Dendritic cell treated with granulocyte-macrophage colony-stimulating factor and Interleukin-4, amounts not matched to agents 40 ng/mL and 50 ng/mL, for 4 days (primary cell): ENCODE measurements at regions not wholly inside any gene's neighbourhood (a gene's known extent, or its start where the extent isn't known, plus 50 kb on each side); places are given as distances from the start of the nearest gene placed in this dataset.
"Not testable (repeated sequence)": the region's sequence is repeated elsewhere in the genome, so short reads cannot be mapped to it uniquely, and the experiment has no call there.

ENCODE experiments used
- H3K27ac Mint-ChIP-seq: one replicate; pipeline ENCODE4 v1.8.0; 2022; ENCODE audit warnings: mild to moderate bottlenecking, mixed read lengths
- H3K27me3 Mint-ChIP-seq: one replicate; pipeline ENCODE4 v1.8.0; 2022; ENCODE audit warnings: mild to moderate bottlenecking, mixed read lengths
- H3K36me3 Mint-ChIP-seq: one replicate; pipeline ENCODE4 v1.8.0; 2022; ENCODE audit warnings: low read depth, mixed read lengths
- H3K4me1 Mint-ChIP-seq: one replicate; pipeline ENCODE4 v1.8.0; 2022; ENCODE audit warnings: low read depth, mixed read lengths
- H3K4me3 Mint-ChIP-seq: one replicate; pipeline ENCODE4 v1.8.0; 2022; ENCODE audit warnings: mild to moderate bottlenecking, moderate library complexity, mixed read lengths
- H3K9me3 Mint-ChIP-seq: one replicate; pipeline ENCODE4 v1.8.0; 2022; ENCODE audit warnings: mixed read lengths
- intact Hi-C: fragments of 100-400 bp; cut with micrococcal nuclease; formaldehyde crosslinking; loops from one replicate; pipeline ENCODE4 v1.15.0; 2022

DNA sequence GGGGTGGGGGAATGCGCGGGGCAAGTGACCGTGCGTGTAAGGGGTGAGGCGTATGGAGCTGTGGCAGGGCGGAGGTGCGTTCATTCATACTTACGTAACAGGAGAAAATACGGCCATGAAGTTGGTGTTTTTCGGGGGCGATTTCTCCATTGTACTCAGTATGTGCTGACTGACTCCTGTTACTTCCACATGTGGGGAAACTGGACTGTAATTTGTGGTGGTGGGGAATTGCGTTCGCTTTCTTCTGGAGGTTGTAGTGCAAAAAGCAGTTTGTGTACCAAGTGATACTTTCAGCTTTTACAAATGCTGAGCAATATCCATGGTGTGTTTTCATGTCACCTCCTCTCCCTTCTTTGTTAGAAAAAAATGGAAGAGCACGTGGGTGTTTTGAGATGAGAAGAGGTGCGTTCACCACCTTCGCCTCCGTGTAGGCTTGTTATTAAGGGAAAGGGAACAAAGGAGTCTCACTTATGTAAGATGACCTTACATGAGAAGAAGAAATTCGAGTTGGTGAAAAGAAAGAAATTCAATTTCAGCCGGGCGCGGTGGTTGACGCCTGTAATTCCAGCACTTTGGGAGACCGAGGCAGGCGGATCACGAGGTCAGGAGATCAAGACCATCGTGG is 181.1 kb upstream of the NOTCH2NLA start:
- H3K9me3 Mint-ChIP-seq, H3K4me1 Mint-ChIP-seq, intact Hi-C loops, H3K27me3 Mint-ChIP-seq, H3K36me3 Mint-ChIP-seq: not testable (repeated sequence)
- Mint-ChIP-seq H3K27ac (peak overlapping the region; percentile 77), H3K4me3 (peak overlapping the region; percentile 50)

DNA sequence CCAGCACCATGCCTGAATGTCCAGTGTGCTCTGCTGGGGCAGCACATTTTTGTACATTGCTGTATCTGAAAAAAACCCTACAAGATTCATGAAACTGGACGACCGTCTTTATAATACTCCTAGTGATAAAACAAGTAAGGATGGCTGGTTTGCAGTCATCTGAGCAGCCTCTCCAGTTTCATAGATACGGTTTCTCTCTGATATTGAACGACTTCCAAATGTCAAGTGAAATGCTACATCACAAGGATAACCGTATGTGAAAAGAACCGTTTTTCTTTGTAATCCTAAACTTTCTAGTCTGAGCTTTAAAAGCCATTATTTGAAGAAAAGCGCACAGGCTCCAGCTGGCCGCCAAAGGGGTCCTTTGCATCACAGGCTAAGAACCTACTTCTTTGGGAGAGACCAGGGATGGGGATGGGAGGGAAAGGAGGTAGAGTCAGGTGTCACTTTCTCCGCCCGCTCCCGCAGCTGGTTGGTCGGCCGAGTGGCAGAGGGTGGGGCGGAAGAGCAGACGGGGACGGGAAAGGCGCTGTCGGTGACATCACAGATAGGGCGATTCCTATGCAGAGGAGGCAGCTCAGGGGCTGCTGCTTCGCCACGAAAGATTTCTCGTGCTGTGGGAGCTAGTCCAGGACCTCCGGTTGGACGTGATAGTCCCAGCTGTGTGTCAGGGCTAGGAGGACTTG is 180.4 kb upstream of the NOTCH2NLA start:
- H3K36me3 Mint-ChIP-seq, H3K27me3 Mint-ChIP-seq, H3K4me3 Mint-ChIP-seq, intact Hi-C loops, H3K9me3 Mint-ChIP-seq, H3K4me1 Mint-ChIP-seq: not testable (repeated sequence)
- peak overlapping the region; percentile 77 for H3K27ac Mint-ChIP-seq

DNA sequence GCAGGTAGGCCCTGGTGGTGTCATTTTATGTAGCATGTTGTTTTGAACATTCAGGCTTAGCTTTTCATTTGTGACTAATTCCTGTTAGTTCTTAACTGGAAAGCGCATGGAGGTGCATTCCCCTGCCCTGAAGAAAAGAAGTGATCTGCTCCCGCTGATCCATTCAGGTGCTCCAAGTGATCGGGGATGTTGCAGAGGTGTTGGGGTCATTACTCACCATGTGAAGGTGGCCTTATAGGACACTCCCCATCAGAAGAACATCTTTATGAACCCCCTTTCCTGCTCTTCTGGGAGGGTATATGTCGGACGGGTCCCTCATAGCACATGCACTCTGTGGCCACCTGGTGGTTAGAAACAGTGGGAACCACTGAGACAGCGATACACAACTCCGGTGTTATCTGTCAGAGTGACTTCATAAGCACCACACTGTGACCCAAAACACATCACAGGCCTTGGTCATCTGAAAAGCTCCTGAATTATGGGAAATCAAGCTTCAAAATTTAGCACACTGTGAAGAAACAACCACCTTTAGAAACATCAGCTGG is 172.5 kb upstream of the NOTCH2NLA start:
- H3K27ac Mint-ChIP-seq, H3K4me3 Mint-ChIP-seq, H3K4me1 Mint-ChIP-seq, H3K27me3 Mint-ChIP-seq, intact Hi-C loops, H3K9me3 Mint-ChIP-seq, H3K36me3 Mint-ChIP-seq: not testable (repeated sequence)

DNA sequence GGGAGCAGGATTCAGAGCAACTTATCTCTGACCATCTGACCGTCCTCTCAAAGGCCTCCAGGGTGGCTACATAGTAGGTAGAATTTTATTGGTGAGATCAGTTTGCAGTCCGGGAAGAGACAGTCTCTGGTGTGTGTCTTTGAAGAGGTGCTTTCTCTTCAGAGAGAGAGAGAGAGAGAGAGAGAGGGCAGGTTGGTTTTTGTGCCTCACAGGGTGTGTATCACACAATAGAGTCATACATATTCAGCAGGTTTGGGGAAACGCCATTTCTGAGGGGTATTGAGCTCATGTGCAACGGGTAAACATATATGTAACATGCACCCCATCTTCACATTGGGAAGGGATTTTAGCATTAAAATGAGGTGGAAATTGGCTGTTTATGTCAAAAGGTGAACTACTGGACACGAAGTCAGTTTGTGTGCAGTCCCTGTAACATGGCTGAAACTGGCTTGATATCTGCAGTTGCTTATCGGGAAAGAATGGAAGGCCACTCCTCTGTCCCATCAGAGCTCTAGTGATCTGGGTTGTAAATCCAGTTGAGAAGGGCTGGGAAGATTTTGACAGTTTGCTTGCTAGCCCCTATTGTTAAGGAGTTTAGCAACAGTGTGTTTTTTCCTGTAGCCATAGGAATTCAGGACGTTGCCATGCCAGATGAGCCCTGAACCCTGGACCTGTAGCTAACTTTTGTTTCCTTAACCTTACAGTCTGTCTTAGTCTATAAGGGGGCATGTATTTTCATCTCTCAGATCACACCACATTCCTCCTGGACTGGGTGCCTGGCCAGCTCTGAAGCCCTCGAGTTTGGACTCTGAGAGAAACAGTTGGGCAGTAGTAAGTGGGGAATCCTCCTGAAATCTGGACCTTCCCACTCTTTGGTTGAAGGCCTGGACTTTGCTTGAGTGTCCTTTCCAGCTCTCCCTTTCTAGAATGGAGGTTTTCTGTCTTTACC is 171.6 kb upstream of the NOTCH2NLA start:
- intact Hi-C loops, H3K27ac Mint-ChIP-seq: not testable (repeated sequence)

DNA sequence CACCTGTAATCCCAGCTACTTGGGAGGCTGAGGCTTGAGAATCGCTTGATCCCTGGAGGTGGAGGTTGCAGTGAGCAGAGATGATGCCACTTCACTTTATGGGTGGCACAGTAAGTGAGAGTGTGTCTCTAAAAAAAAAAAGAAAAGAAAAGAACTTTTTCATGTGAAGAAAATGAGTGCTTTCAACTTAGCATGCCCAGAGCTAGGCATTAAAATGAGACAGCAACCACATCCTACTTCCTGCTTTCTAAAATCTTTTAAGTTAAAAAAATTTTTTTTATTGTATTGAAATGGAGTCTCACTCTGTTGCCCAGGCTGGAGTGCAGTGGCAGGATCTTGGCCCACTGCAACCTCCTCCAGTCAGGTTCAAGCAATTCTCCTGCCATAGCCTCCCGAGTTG is 170.4 kb upstream of the NOTCH2NLA start:
- H3K27me3 Mint-ChIP-seq, intact Hi-C loops, H3K27ac Mint-ChIP-seq, H3K9me3 Mint-ChIP-seq, H3K4me3 Mint-ChIP-seq, H3K4me1 Mint-ChIP-seq, H3K36me3 Mint-ChIP-seq: not testable (repeated sequence)

More for the DNA sequence above, 171.6 kb upstream of the NOTCH2NLA start:
- not testable (repeated sequence) for H3K4me3 Mint-ChIP-seq, H3K4me1 Mint-ChIP-seq, H3K36me3 Mint-ChIP-seq, H3K9me3 Mint-ChIP-seq, H3K27me3 Mint-ChIP-seq

DNA sequence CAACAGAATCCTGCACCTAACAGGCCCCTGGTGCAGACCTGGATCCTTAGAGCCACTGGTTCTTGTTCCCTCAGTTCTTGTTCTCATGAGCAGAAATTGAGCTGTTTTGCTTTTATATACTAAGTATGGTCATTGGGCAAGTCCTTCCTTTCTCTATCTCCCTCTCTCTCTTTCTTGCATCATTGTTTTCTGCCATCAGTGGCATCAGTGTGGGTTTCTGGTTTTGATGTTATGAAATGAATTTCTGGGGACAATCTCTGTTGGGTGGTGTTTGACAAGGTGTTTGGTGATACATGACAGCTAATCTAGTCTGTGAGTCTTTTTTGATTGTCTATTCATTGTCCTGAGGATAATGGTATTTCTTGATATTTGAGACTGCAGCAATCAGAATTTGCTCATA is 168.0 kb upstream of the NOTCH2NLA start:
- H3K4me1 Mint-ChIP-seq, intact Hi-C loops, H3K4me3 Mint-ChIP-seq, H3K9me3 Mint-ChIP-seq, H3K27ac Mint-ChIP-seq, H3K36me3 Mint-ChIP-seq, H3K27me3 Mint-ChIP-seq: not testable (repeated sequence)

DNA sequence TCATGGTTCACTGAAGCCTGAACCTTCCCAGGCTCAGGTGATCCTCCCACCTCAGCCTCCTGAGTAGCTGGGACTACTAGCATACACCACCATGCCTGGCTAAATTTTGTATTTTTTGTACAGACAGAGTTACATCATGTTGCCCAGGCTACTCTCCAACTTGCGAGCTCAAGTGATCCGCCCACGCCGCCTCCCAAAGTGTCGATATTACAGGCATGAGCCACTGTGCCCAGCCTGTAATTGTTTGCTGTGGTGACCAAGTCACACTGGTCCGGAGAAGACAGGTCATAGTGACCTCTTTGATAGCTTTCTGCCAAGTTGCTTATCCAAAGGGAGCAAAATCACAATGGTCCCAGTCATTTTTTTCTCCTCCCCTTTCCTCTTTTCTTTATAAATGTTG is 167.4 kb upstream of the NOTCH2NLA start:
- intact Hi-C loops, H3K9me3 Mint-ChIP-seq, H3K4me3 Mint-ChIP-seq, H3K27ac Mint-ChIP-seq, H3K36me3 Mint-ChIP-seq, H3K4me1 Mint-ChIP-seq, H3K27me3 Mint-ChIP-seq: not testable (repeated sequence)

DNA sequence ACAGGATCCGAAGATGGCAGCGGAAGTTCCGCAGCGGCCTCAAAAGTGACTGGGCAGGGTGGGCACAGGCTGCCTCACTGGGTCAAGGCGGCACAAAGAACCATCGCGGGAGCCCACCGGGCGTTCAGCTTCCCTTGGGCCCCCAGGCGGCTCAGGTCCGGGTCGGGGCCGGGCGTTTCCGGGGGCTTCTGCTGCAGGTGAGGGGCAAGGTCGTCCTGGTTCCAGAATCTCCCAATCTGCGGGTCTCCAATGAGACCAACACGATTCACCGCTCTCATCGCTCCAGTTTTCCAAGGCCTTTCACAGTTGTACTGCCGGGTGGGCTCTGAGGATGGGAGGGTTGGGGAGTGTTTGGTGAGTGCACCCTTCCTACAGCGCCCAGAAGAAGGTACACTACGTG is 165.0 kb upstream of the NOTCH2NLA start:
- H3K27ac Mint-ChIP-seq, H3K27me3 Mint-ChIP-seq, intact Hi-C loops, H3K9me3 Mint-ChIP-seq, H3K4me1 Mint-ChIP-seq, H3K36me3 Mint-ChIP-seq: not testable (repeated sequence)
- peak overlapping the region; percentile 50 for H3K4me3 Mint-ChIP-seq

DNA sequence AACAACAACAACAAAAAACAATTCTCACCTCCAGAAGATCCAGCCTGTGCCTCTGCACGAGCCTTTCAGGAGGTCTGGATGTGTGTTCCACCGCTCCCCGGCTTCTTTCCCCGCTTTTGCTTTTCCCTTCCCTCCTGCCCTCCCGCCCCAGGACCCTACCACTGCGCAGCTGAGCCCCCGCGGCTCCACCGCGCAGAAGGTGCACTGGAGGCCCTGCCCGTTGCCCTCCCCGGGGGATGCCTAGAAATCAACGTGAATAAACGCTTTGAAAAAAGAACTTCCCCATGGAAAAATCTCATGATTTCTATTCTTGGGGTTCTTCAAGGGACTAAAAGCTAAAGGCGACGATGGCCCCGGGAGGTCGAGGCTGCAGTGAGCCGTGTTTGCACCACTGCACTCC is 164.3 kb upstream of the NOTCH2NLA start:
- H3K4me3 Mint-ChIP-seq, H3K9me3 Mint-ChIP-seq, H3K27ac Mint-ChIP-seq: not testable (repeated sequence)

DNA sequence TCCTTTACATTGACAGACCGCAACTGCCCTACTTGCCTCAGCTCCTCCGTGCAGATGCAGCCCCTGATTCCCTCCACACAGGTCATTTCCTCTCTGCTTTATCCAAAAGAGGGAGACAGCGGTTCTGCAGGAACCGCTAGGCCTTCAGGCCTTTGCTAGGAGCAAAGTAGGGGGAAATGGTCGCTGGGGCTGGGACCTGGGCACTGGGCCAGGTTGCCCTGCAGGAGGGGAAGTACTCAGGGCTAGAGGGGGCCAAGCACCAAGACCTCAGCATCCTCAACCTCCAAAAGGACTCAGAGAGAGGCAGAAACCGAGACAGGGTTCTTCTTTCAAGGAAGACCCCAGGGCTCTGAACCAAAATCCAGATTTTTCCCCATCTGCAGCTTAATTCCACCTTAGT is 160.4 kb upstream of the NOTCH2NLA start:
- H3K9me3 Mint-ChIP-seq, intact Hi-C loops, H3K27ac Mint-ChIP-seq, H3K27me3 Mint-ChIP-seq, H3K36me3 Mint-ChIP-seq, H3K4me3 Mint-ChIP-seq: not testable (repeated sequence)
- peaks cover 17% of the 10 kb centered on the region for H3K4me1 Mint-ChIP-seq

More for the DNA sequence above, 164.3 kb upstream of the NOTCH2NLA start:
- H3K27me3 Mint-ChIP-seq, intact Hi-C loops, H3K4me1 Mint-ChIP-seq, H3K36me3 Mint-ChIP-seq: not testable (repeated sequence)

DNA sequence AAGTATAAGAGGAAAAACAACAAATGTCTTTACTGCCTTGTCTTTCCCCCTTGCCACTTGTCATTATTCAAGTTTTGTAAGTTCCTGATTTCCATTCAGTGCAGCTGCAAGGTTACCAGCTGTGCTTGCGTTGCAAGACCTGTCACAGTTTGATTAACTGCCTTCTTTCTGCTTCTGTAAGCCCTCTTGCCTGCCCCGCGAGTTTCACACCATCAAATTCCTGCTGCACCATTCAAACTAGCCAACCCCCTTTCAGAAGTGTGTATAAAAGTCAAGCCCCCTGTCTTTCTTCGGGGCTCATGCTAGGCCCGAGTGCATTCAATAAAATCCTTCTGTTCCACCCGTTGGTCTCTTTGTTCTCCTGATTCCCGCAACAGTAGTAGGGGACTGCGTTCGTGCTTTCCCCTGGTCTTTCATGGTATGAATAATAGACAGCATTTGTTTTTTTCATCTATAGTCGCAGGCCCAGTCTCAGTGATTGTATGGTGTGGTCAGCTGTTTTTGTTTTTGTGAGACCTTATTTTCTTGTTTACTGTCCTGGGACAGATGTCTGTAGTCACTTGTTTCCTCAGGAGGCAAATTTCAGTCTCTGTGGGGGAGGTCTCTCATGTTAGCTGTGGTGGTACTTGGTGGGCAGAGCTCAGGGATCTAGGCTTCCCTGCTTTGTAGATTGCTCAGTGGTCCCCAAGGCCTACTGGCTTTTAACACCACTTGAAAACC is 159.1 kb upstream of the NOTCH2NLA start:
- Mint-ChIP-seq H3K4me1 (peaks cover 17% of the 10 kb centered on the region), H3K27ac (peak overlapping the region; percentile 100), H3K4me3 (peak overlapping the region; percentile 91)
- H3K36me3 Mint-ChIP-seq, intact Hi-C loops, H3K27me3 Mint-ChIP-seq, H3K9me3 Mint-ChIP-seq: not testable (repeated sequence)

DNA sequence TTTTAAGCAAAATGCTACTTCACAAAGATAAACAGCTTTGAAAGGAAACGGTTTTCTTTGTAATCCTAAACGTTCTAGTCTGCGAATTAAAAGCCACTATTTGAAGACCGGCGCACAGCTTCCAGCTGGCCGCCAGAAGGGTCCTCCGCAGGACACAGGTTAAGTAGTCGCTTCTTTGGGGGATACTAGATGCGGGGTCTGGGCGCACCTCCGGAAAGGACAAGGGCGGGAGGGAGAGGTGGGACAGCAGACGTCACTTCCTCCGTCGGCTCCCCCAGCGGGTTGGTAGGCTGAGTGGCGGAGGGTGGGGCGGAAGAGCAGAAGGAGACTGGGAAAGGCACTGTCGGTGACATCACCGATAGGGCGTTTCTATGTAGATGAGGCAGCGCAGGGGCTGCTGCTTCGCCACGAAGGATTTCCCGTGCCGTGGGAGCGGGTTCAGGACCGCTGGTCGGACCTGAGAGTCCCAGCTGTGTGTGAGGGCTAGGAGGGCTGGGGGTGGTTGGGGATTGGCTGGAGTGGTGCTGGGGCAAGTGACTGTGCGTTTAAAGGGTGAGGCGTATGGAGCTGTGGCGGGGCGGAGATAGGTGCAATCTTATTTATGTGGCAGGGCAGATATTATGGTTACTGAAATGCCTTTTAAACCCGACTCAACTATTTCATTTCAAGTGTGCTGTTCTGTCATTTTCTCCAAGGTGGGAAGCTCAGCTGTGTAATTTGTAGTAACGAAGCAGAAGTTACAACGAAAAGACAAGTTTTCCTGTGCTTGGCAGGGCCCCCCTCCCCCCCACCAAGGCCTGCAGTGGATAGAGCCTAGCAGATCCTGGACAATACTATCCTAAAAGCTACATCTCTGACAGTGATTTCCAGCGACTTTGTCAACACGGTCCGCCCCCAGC is 158.3 kb upstream of the NOTCH2NLA start:
- intact Hi-C loops, H3K9me3 Mint-ChIP-seq: not testable (repeated sequence)

DNA sequence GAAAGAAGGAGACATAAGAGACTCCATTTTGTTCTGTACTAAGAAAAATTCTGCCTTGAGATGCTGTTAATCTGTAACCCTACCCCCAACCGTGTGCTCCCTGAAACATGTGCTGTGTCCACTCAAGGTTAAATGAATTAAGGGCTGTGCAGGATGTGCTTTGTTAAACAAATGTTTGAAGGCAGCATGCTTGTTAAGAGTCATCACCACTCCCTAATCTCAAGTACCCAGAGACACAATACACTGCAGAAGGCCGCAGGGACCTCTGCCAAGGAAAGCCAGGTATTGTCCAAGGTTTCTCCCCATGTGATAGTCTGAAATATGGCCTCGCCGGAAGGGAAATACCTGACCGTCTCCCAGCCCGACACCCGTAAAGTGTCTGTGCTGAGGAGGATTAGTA is 152.4 kb upstream of the NOTCH2NLA start:
- H3K27me3 Mint-ChIP-seq, H3K4me3 Mint-ChIP-seq, H3K27ac Mint-ChIP-seq, intact Hi-C loops, H3K9me3 Mint-ChIP-seq, H3K36me3 Mint-ChIP-seq: not testable (repeated sequence)
- peaks cover 19% of the 10 kb centered on the region for H3K4me1 Mint-ChIP-seq

More for the DNA sequence above, 158.3 kb upstream of the NOTCH2NLA start:
- peak overlapping the region; percentile 91 for H3K4me3 Mint-ChIP-seq
- H3K27ac Mint-ChIP-seq, result peak overlapping the region; percentile 100
- H3K4me1 Mint-ChIP-seq, result peaks cover 17% of the 10 kb centered on the region
- H3K27me3 Mint-ChIP-seq, H3K36me3 Mint-ChIP-seq: not testable (repeated sequence)
